Bronchial epithelial cell (primary cell): ENCODE measurements at regions not wholly inside any gene's neighbourhood (a gene's known extent, or its start where the extent isn't known, plus 50 kb on each side); places are given as distances from the start of the nearest gene placed in this dataset.

Experiments used
- DNase-seq: peaks from one replicate; pipeline ENCODE4 v3.0.0-alpha.2; 2010; ENCODE audit warnings: low read depth
- FAIRE-seq: peaks from 2 replicates; lab custom pipeline; 2011; peaks lifted over from hg19 to GRCh38; lab: Jason Lieb, UNC
- H3K27me3 ChIP-seq: 2 replicates; pipeline ENCODE4 v1.5.1; 2011; ENCODE audit warnings: low read length; ENCODE audit not compliant: control insufficient read depth, insufficient read depth
- H3K36me3 ChIP-seq: 2 replicates; pipeline ENCODE4 v1.5.1; 2011; ENCODE audit warnings: low read length; ENCODE audit not compliant: control insufficient read depth, insufficient read depth
- H3K4me3 ChIP-seq: 2 replicates; pipeline ENCODE4 v1.5.1; 2011; ENCODE audit warnings: mild to moderate bottlenecking, low read depth, low read length, control low read depth
- CTCF ChIP-seq: IDR thresholded peaks from 2 replicates; pipeline ENCODE4 v1.5.1; 2011; ENCODE audit warnings: mild to moderate bottlenecking, moderate library complexity, low read length, control low read depth, inconsistent platforms; ENCODE audit not compliant: insufficient read depth, severe bottlenecking

GRCh38 chr11:96658436-96658835 lies 268.6 kb downstream of the JRKL start:
- no peak for FAIRE-seq
- no peaks in the 10 kb centered on the region for H3K27me3 ChIP-seq

GRCh38 chr11:96664110-96664509 lies 274.3 kb downstream of the JRKL start:
- DNase-seq (no peak), FAIRE-seq (no peak)
- Histone ChIP-seq H3K27me3 (no peaks in the 10 kb centered on the region), H3K4me3 (no peak overlapping the region), H3K36me3 (no peaks in the 10 kb centered on the region)
- TF ChIP-seq CTCF: no peak

More at GRCh38 chr11:96658436-96658835, 268.6 kb downstream of the JRKL start:
- Histone ChIP-seq H3K36me3 (no peaks in the 10 kb centered on the region), H3K4me3 (no peak overlapping the region)
- no peak for DNase-seq
- TF ChIP-seq CTCF: no peak

- no peaks in the 10 kb centered on the region for H3K27me3 ChIP-seq
- no peak overlapping the region for H3K4me3 ChIP-seq
- FAIRE-seq (no peak), DNase-seq (no peak)
- H3K36me3 ChIP-seq: no peaks in the 10 kb centered on the region
- no peak for TF ChIP-seq CTCF
Measured at GRCh38 chr11:96680211-96681018, 290.6 kb downstream of the JRKL start.

- DNase-seq: no peak
- Histone ChIP-seq H3K4me3 (no peak overlapping the region), H3K27me3 (no peaks in the 10 kb centered on the region), H3K36me3 (no peaks in the 10 kb centered on the region)
- no peak for FAIRE-seq
- TF ChIP-seq CTCF: no peak
Measured at GRCh38 chr11:96681019-96681716, 291.4 kb downstream of the JRKL start.

- TF ChIP-seq CTCF: no peak
- no peak overlapping the region for H3K4me3 ChIP-seq
- no peaks in the 10 kb centered on the region for H3K36me3 ChIP-seq
- DNase-seq: no peak
- H3K27me3 ChIP-seq: no peaks in the 10 kb centered on the region
- FAIRE-seq: no peak
Measured at GRCh38 chr11:96694338-96694737, 304.5 kb downstream of the JRKL start.
